ENCODE measurements at regions not wholly inside any gene's neighbourhood (a gene's known extent, or its start where the extent isn't known, plus 50 kb on each side); places are given as distances from the start of the nearest gene placed in this dataset.

DNA sequence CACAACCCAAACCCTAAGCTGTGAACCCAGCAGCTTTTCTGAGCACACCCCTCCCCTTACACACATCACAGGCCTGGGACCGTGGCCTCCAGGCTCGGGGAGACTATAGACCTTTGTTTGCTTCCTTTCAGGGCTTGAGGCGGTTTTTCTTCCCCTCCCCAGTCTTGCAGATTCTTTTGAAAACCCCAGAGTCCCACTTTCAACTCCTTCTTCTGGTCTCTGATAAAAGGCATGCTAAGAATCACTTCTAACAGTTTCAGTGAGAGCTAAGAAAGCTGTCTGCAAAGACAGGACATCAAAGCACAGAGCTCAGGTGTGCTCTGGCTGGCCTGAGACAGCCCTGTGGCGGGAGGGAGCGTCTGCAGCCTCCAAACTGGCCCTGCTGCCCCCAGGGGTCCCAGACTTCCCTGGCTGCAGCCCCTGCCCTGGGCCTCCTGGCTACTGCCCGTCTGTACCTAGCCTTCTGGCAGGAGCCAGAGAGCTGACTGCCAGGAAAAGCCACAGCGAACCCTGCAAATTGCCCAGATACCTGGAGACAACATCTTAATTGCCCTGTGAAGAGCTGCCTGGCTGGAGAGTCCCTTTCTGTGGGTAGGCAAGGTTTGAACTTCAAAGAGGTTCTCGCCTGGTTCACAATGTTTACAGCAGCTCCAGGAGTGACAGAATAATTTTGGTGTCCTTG is 138.9 kb downstream of the GADD45G start:
- Mint-ChIP-seq H3K4me1 (peaks cover 80% of the 10 kb centered on the region), H3K27me3 (no peaks in the 10 kb centered on the region), H3K9me3 (no peaks in the 10 kb centered on the region), H3K4me3 (peak overlapping the region; percentile 67), H3K36me3 (ENCODE audit: low read depth) (peaks cover 6% of the 10 kb centered on the region), H3K27ac (peak overlapping the region; percentile 87)
- DNase-seq: peak; percentile 94
- intact Hi-C loops (cut with micrococcal nuclease): loop anchor here (2.0 to 10.0 kb wide), 5 partner anchors 43 to 429 kb away; partner anchors contain the start of genes CKS2 and SECISBP2

DNA sequence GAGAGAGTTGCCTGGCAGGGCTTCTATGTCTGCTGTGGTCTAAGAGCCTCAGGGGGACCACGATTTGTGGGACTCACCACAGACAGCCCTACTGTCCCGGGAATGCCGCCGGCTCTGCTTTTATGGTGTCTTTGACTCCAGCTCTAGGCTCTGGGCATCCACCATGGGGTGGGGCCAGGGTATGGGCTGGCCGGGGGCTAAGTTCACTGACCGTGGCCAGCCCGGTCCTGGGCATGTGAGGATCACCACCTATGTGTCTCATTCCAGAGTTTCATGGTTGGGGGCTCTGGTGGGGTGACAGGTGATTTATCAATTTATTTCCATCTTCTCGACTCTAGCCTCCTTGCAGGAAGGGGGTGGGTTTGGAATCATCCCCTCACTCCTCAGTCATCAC is 139.4 kb downstream of the GADD45G start:
- intact Hi-C loops (cut with micrococcal nuclease): loop anchor here (5.0 to 10.0 kb wide), 3 partner anchors 83 to 429 kb away; partner anchors contain the start of genes CKS2 and SECISBP2
- DNase-seq: no peak
- Mint-ChIP-seq H3K27me3 (no peaks in the 10 kb centered on the region), H3K4me1 (peaks cover 78% of the 10 kb centered on the region), H3K4me3 (peak overlapping the region; percentile 67), H3K36me3 (ENCODE audit: low read depth) (peaks cover 2% of the 10 kb centered on the region), H3K27ac (peak overlapping the region; percentile 87), H3K9me3 (no peaks in the 10 kb centered on the region)

DNA sequence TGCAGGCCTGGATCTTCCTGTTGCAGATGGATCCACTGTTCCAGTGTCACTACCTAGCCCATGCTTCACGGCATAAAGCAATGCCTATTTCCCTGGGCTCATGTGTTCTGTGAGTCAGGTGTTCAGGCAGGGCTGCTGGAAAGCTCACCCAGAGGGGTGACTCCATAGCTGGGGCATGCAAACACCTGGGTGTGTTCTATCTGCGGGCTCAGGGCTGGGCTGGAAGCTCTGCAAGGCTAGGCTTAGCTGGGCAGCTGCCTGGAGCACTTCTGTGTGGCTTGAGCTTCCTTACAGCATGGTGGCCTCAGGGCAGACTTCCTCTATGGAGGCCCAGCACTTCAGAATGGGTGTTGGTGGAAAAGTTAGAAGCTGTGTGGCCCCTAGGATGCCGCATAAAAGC is 139.9 kb downstream of the GADD45G start:
- H3K27me3 Mint-ChIP-seq: no peaks in the 10 kb centered on the region
- intact Hi-C loops (cut with micrococcal nuclease): loop anchor here (5.0 to 10.0 kb wide), 3 partner anchors 83 to 430 kb away; partner anchors contain the start of genes CKS2 and SECISBP2
- peak overlapping the region; percentile 67 for H3K4me3 Mint-ChIP-seq
- no peaks in the 10 kb centered on the region for H3K9me3 Mint-ChIP-seq
- H3K4me1 Mint-ChIP-seq: peaks cover 78% of the 10 kb centered on the region
- peaks cover 5% of the 10 kb centered on the region for H3K36me3 Mint-ChIP-seq (ENCODE audit: low read depth)
- H3K27ac Mint-ChIP-seq: peak overlapping the region; percentile 87
- no peak for DNase-seq

DNA sequence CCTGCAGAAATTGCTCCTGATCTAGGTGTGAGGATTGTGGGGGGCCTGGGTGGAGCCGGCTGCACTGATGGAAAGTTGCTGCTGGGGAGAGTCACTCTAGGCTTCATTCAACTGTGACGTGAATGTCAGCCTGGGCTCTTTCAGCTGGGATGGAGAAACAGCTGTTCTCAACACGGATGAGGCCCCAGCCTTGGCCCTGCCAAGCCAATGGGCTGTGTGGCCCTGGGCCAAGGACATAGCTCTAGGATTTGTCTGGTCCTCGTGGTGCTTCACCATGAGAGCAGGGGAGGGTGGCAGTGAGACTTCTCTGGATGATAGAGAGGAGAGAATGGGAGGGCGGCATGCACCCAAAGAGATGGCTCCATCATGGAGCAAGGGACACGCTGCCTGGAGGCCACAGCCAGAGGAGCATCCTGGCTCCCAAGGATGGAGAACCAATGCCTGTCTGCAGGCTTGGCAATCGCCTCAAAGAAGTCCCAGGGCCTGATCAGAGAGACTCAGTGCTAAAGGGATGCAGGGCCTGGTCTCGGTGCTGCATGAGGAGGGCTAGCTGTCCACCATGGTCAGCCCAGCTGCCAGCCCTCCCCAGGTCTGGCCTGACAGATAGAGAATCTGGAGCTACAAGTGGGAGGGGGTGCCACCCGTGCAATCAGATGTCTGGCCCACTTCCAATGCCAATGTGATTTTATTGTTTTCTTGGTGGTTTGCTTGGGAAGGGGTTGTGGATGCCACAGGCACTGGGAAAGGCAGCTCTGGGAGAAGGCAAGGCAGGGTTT is 141.0 kb downstream of the GADD45G start:
- H3K27ac Mint-ChIP-seq: peak overlapping the region; percentile 41
- no peaks in the 10 kb centered on the region for H3K9me3 Mint-ChIP-seq
- no peaks in the 10 kb centered on the region for H3K27me3 Mint-ChIP-seq
- H3K36me3 Mint-ChIP-seq (ENCODE audit: low read depth): peaks cover 5% of the 10 kb centered on the region
- H3K4me1 Mint-ChIP-seq: peaks cover 68% of the 10 kb centered on the region
- H3K4me3 Mint-ChIP-seq: no peak overlapping the region
- intact Hi-C loops (cut with micrococcal nuclease): loop anchor here (10.0 kb wide), 2 partner anchors 239 to 431 kb away; partner anchors contain the start of genes CKS2 and SECISBP2
- DNase-seq: no peak

DNA sequence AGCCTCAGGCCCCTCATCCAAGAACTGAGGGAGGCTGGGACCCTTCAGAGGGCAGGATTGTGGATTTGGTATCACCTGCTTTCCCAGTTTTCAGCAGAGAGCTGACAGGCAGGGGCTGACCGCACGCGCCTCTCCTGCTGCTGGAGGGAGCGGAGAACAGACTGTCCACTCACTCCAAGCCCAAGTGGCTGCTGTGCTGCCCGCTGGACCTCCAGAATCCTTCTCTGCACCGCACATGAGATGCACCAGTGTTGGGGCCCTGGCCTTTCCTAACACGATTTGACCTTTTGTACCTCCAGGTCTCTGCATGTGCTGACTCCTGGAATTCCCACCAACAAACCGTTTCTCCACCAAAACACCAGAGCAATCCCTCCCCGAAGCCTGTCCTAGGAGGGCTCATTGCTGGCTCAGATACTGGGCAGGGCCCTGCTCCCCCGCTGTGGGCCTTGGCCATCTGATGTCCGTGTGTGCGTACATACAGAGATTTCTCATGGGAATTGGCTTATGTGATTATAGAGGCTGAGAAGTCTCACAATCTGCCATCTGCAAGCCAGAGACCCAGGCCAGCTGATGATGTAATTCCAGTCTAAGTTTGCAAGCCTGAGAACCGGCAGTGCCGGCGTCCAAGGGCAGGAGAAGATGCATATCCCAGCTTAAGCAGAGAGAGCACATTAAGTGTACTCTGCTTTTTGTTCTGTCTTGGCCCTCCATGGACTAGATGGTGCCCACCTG is 141.7 kb downstream of the GADD45G start:
- no peak for DNase-seq
- no peaks in the 10 kb centered on the region for H3K9me3 Mint-ChIP-seq
- no peak overlapping the region for H3K27ac Mint-ChIP-seq
- H3K4me1 Mint-ChIP-seq: peaks cover 66% of the 10 kb centered on the region
- H3K4me3 Mint-ChIP-seq: no peak overlapping the region
- H3K27me3 Mint-ChIP-seq: no peaks in the 10 kb centered on the region
- H3K36me3 Mint-ChIP-seq (ENCODE audit: low read depth): peaks cover 5% of the 10 kb centered on the region
- intact Hi-C loops (cut with micrococcal nuclease): loop anchor here (10.0 kb wide), 2 partner anchors 238 to 432 kb away; partner anchors contain the start of genes CKS2 and SECISBP2

DNA sequence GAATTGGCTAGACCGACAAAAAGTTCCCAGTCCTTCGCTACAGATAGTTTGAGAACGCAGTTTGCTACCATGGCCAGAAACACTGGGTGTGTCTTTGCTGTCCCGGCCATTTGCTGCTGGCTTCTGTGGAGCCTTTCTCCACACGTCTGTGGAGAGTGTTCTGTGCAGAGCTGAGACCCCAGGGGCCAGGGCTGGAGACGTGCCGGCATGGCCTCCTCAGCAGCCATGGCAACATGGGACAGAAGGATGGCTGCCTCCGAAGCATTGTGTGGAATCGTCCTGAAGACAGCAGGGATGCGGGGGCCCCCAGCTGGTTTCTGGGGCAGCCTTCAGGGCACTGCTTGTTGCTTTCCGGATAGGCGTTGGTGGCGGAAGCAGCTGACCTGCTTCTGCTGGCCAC is 142.8 kb downstream of the GADD45G start:
- H3K27ac Mint-ChIP-seq: no peak overlapping the region
- no peaks in the 10 kb centered on the region for H3K27me3 Mint-ChIP-seq
- intact Hi-C loops (cut with micrococcal nuclease): loop anchor here (10.0 kb wide), 2 partner anchors 237 to 433 kb away; partner anchors contain the start of genes CKS2 and SECISBP2
- H3K4me3 Mint-ChIP-seq: no peak overlapping the region
- H3K36me3 Mint-ChIP-seq (ENCODE audit: low read depth): peaks cover 5% of the 10 kb centered on the region
- no peaks in the 10 kb centered on the region for H3K9me3 Mint-ChIP-seq
- H3K4me1 Mint-ChIP-seq: peaks cover 58% of the 10 kb centered on the region
- DNase-seq: no peak

DNA sequence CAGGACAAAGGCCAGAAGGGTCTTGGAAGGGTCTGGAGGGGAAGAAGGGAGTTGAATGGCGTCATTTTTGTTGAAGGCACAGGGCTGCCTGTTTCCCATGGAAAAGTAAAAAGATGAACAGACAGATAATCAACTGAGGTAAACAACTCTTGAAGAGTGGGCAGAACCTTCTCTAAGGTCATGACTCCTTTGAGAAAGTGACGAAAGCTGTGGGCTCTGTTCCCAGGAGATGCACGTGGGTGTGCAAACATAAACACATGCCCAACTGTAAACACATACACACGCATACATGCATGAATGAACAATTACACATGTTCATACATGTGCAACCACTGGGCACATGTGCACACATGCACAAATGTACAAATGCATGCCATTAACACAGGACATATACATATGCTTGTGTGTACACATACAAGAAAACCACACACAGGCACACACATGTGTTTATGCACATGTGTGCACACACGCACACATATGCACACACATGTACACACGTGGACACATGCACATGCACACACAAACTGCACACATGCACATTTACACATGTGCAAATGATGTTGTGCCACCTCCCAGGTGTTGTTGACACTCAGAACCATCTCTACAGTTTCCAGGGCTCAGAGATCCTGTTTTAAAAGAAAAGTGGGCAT is 143.3 kb downstream of the GADD45G start:
- peaks cover 54% of the 10 kb centered on the region for H3K4me1 Mint-ChIP-seq
- no peaks in the 10 kb centered on the region for H3K9me3 Mint-ChIP-seq
- H3K36me3 Mint-ChIP-seq (ENCODE audit: low read depth): peaks cover 5% of the 10 kb centered on the region
- H3K27me3 Mint-ChIP-seq: no peaks in the 10 kb centered on the region
- intact Hi-C loops (cut with micrococcal nuclease): loop anchor here (10.0 kb wide), 2 partner anchors 237 to 433 kb away; partner anchors contain the start of genes CKS2 and SECISBP2
- no peak overlapping the region for H3K27ac Mint-ChIP-seq
- H3K4me3 Mint-ChIP-seq: no peak overlapping the region
- no peak for DNase-seq

DNA sequence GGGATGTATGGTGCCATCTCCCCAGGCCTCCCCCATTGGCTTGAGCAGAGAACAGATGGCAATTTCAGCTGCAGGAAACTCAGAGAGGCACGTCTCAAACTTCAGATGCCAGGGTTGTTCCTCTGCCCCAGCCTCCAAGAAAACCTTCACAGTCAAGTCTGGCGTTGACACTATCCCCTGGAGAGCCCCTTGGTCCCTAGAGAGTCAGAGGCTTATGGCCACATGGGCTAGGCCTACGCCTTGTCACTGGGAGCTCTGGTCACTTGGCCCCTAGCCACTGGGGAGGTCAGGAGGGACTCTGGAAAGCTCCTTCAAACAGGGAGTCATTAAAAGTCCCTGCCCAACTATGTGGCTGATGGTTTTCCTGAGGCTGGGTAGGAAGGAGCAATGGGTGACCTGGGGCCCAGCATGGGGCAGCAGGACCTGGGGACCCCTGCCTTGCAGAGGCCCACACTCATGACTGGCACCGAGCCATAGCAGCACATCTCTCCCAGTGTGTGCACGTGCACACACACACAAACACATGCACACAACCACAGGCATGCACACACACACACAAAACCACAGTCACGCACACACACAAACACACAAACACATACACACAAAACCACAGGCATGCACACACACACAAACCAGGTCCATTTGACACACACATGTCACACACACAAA is 144.2 kb downstream of the GADD45G start:
- Mint-ChIP-seq H3K36me3 (ENCODE audit: low read depth) (peaks cover 5% of the 10 kb centered on the region), H3K27ac (peak overlapping the region; percentile 20), H3K27me3 (no peaks in the 10 kb centered on the region), H3K4me1 (peaks cover 52% of the 10 kb centered on the region), H3K9me3 (no peaks in the 10 kb centered on the region), H3K4me3 (no peak overlapping the region)
- no peak for DNase-seq
- intact Hi-C loops (cut with micrococcal nuclease): loop anchor here (10.0 kb wide), 2 partner anchors 236 to 434 kb away; partner anchors contain the start of genes CKS2 and SECISBP2

GRCh38 chr9:89749500-89750116 is 144.8 kb downstream of the GADD45G start:
- Mint-ChIP-seq H3K36me3 (ENCODE audit: low read depth) (peaks cover 5% of the 10 kb centered on the region), H3K4me3 (peak overlapping the region; percentile 29), H3K4me1 (peaks cover 47% of the 10 kb centered on the region), H3K27me3 (no peaks in the 10 kb centered on the region), H3K27ac (peak overlapping the region; percentile 51), H3K9me3 (no peaks in the 10 kb centered on the region)
- no peak for DNase-seq
- intact Hi-C loops (cut with micrococcal nuclease): loop anchor here (10.0 kb wide), 2 partner anchors 235 to 435 kb away; partner anchors contain the start of genes CKS2 and SECISBP2

- H3K4me1 Mint-ChIP-seq: peaks cover 46% of the 10 kb centered on the region
- intact Hi-C loops (cut with micrococcal nuclease): no loop called here
These were observed 145.4 kb downstream of the GADD45G start for GRCh38 chr9:89750117-89750791.

DNA sequence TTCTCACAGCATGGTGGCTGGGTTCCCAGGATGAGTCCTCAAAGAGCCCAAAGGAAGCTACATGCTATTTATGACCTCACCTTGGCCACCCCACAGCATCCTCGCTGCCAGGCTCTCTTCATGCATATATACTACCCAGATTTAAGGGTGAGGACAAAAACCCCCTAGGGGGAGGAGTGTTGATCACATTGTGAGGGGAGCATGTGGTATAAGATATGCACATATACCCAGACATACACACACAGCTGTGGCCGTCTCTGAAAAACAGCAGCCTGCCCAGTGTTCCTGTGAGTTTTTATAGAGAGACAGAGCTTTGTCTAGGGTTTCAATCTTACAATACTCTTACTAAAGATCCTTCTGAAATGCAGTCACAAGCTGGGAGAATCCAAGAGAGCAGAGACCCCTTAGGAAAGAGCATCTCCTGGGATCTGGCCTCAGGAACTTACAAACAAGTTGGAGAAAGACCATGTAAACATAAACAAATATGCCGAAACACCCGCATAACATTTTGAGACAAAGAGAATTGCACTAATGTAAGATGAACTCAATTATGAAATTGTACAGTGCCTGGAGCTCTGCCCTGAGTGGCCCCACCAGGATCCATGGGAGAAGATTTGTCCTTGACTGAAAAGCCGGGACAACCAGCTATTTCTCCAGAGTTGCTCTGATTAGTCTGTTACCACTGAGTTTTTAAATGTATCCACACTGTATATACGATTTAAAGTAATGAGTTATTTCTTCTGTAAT is 146.4 kb downstream of the GADD45G start:
- Mint-ChIP-seq H3K27me3 (no peaks in the 10 kb centered on the region), H3K27ac (no peak overlapping the region), H3K36me3 (ENCODE audit: low read depth) (peaks cover 5% of the 10 kb centered on the region), H3K4me1 (peaks cover 38% of the 10 kb centered on the region), H3K9me3 (no peaks in the 10 kb centered on the region), H3K4me3 (no peak overlapping the region)
- intact Hi-C loops (cut with micrococcal nuclease): no loop called here
- no peak for DNase-seq

More at GRCh38 chr9:89750117-89750791, 145.4 kb downstream of the GADD45G start:
- Mint-ChIP-seq H3K27ac (no peak overlapping the region), H3K36me3 (ENCODE audit: low read depth) (peaks cover 5% of the 10 kb centered on the region), H3K4me3 (no peak overlapping the region), H3K27me3 (no peaks in the 10 kb centered on the region), H3K9me3 (no peaks in the 10 kb centered on the region)
- no peak for DNase-seq
